ENCODE measurements at regions not wholly inside any gene's neighbourhood (a gene's known extent, or its start where the extent isn't known, plus 50 kb on each side); places are given as distances from the start of the nearest gene placed in this dataset.

GRCh38 chr1:215394084-215394991 lies 172.8 kb upstream of the KCTD3 start:
- intact Hi-C loops (cut with micrococcal nuclease): no loop called here
- Histone ChIP-seq H3K9me1 (ENCODE audit: control insufficient read depth, insufficient read depth, low read length) (no peaks in the 10 kb centered on the region), H3K9ac (ENCODE audit: insufficient read depth in 1 of 2, low read depth in 2 of 2, low read length in 2 of 2) (no peak overlapping the region; a peak in 1 of 4 replicates), H3K9me3 (replicated peaks; ENCODE audit: control insufficient read depth, insufficient read depth, low read depth, low read length) (no peaks in the 10 kb centered on the region), H3K27ac (ENCODE audit: extremely low read depth, low read depth, low read length) (no peak overlapping the region), H3K4me1 (replicated peaks in 1 of 2; ENCODE audit: control insufficient read depth in 2 of 2, insufficient read depth in 2 of 2, low read length in 2 of 2) (peaks cover 0 to 3% of the 10 kb centered on the region in 2 experiments; a peak in 1 of 5 replicates), H3K27me3 (ENCODE audit: control insufficient read depth in 2 of 2, insufficient read depth in 2 of 2, low read length in 2 of 2) (no peaks in the 10 kb centered on the region), H3K4me3 (no peak overlapping the region; the same call in 1 of the 2 replicates), H4K20me1 (replicated peaks; ENCODE audit: control insufficient read depth, insufficient read depth, low read length) (no peaks in the 10 kb centered on the region), H3K36me3 (ENCODE audit: control insufficient read depth, insufficient read depth, low read length) (no peaks in the 10 kb centered on the region), H3K79me2 (ENCODE audit: control insufficient read depth, insufficient read depth, low read length) (no peaks in the 10 kb centered on the region), H3K4me2 (ENCODE audit: insufficient read depth, low read length) (no peak overlapping the region; the same call in 1 of the 2 replicates), H2AFZ (ENCODE audit: low read depth, low read length) (no peak overlapping the region)
- TF ChIP-seq NFYB (IDR thresholded peaks at IDR 0.05; ENCODE audit: extremely low read depth, insufficient read length): peak; percentile 62
- no peak for TF ChIP-seq SFPQ (IDR thresholded peaks at IDR 0.05; ENCODE audit: low read depth, low read length)
- BruUV-seq (replicated peaks): no TSS peak
- ATAC-seq (peak; percentile 40; the same call in 2 of the 3 replicates), FAIRE-seq (no peak), DNase-seq (ENCODE audit: extremely low read depth in 1 of 4, low spot score in 3 of 4) (no peak)
- WGBS (ENCODE audit: insufficient coverage, low coverage, missing lambda C conversion rate): 1% methylated on average over 53 of the region's 53 CpGs
- in situ Hi-C loops (cut with MboI): no loop called here
- CTCF ChIA-PET (ENCODE audit: low intra/inter-chr PET ratio): no interaction called here
- POLR2A ChIA-PET: no interaction called here
